CD4-positive, alpha-beta T cell (primary cell): ENCODE measurements at regions not wholly inside any gene's neighbourhood (a gene's known extent, or its start where the extent isn't known, plus 50 kb on each side); places are given as distances from the start of the nearest gene placed in this dataset.

Source experiments
- ATAC-seq: fragments of 200-7000 bp; cut with Tn5 transposase; one replicate; pipeline ENCODE4 v1.10.0; 2022; ENCODE audit warnings: mild to moderate bottlenecking; ENCODE audit not compliant: poor library complexity
- CTCF ChIA-PET: fragments of 350-600 bp; sonication (Branson Sonifier 250); formaldehyde crosslinking; loops from one replicate; lab custom pipeline; 2021; ENCODE audit warnings: antibody characterized with exemption, inconsistent platforms; lab: Charles Lee
- POLR2A ChIA-PET: fragments of 350-600 bp; sonication (Branson Sonifier 250); formaldehyde crosslinking; loops from one replicate; lab custom pipeline; 2021; ENCODE audit warnings: antibody characterized with exemption, inconsistent platforms; lab: Charles Lee
- DNase-seq, 14 experiments: peaks; one replicate each; pipeline ENCODE4 v3.0.0-alpha.2; 2013 to 2020; ENCODE audit warnings: mixed read lengths in 2 of 14
- H3K27ac ChIP-seq, 2 donors: one replicate each; pipeline versions ENCODE4 v1.5.1 to v1.7.0; 2013; ENCODE audit warnings: low read length in 2 of 2, low read depth in 1 of 2, mild to moderate bottlenecking in 1 of 2
- H3K27me3 ChIP-seq, 2 experiments: 1 replicate in 1 of 2; 2 replicates in 1 of 2; pipeline versions ENCODE4 v1.6.1 to v1.7.0; 2013; ENCODE audit warnings: low read length in 2 of 2, control low read depth in 1 of 2, mild to moderate bottlenecking in 1 of 2, moderate library complexity in 1 of 2; ENCODE audit not compliant: insufficient read depth in 2 of 2, control insufficient read depth in 1 of 2
- H3K36me3 ChIP-seq: one replicate; pipeline ENCODE4 v1.6.1; 2013; ENCODE audit warnings: low read length, control low read depth; ENCODE audit not compliant: insufficient read depth
- H3K4me1 ChIP-seq: one replicate; pipeline ENCODE4 v1.6.1; 2013; ENCODE audit warnings: low read length, control low read depth; ENCODE audit not compliant: insufficient read depth
- H3K4me3 ChIP-seq: one replicate; pipeline ENCODE4 v1.5.1; 2013; ENCODE audit warnings: mild to moderate bottlenecking, low read length, moderate library complexity
- H3K9me3 ChIP-seq, 2 experiments: 1 replicate in 1 of 2; 2 replicates in 1 of 2; pipeline versions ENCODE4 v1.6.1 to v1.7.0; 2013; ENCODE audit warnings: low read length in 2 of 2, mild to moderate bottlenecking in 2 of 2, control low read depth in 1 of 2, moderate library complexity in 1 of 2; ENCODE audit not compliant: control insufficient read depth in 1 of 2, insufficient read depth in 1 of 2
- H3K27ac Mint-ChIP-seq: one replicate; pipeline ENCODE4 v1.8.0; 2020; ENCODE audit warnings: mixed read lengths
- H3K27me3 Mint-ChIP-seq: one replicate; pipeline ENCODE4 v1.8.0; 2021; ENCODE audit warnings: mixed read lengths
- H3K36me3 Mint-ChIP-seq: one replicate; pipeline ENCODE4 v1.8.0; 2021; ENCODE audit warnings: low read depth, mixed read lengths
- H3K4me1 Mint-ChIP-seq: one replicate; pipeline ENCODE4 v1.8.0; 2021; ENCODE audit warnings: low read depth, mixed read lengths
- H3K4me3 Mint-ChIP-seq: one replicate; pipeline ENCODE4 v1.8.0; 2020; ENCODE audit warnings: mild to moderate bottlenecking, mixed read lengths
- H3K9me3 Mint-ChIP-seq: one replicate; pipeline ENCODE4 v1.8.0; 2020; ENCODE audit warnings: mixed read lengths
- CTCF ChIP-seq: fragments of 200-600 bp; IDR thresholded peaks from one replicate; pipeline ENCODE4 v1.8.0; 2022; ENCODE audit warnings: antibody characterized with exemption, mild to moderate bottlenecking
- intact Hi-C, 2 experiments: fragments of 100-400 bp; cut with DNase I in 1 of 2; cut with micrococcal nuclease in 1 of 2; formaldehyde crosslinking; loops; one replicate each; pipeline versions ENCODE4 v1.15.1 to v1.9.0; 2023 to 2025; cut with DNase I, micrococcal nuclease

GRCh38 chr1:5646486-5647149 lies 345.6 kb downstream of the NPHP4 start:
- Histone ChIP-seq H3K4me1 (peaks cover under 1% of the 10 kb centered on the region), H3K36me3 (no peaks in the 10 kb centered on the region), H3K9me3 (peaks cover 0 to 23% of the 10 kb centered on the region in 2 experiments), H3K27me3 (peaks cover 6 to 22% of the 10 kb centered on the region in 2 experiments), H3K4me3 (no peak overlapping the region), H3K27ac (no peak overlapping the region)
- Mint-ChIP-seq H3K27ac (no peak overlapping the region), H3K4me3 (no peak overlapping the region), H3K9me3 (no peaks in the 10 kb centered on the region), H3K27me3 (peaks cover 48% of the 10 kb centered on the region), H3K36me3 (no peaks in the 10 kb centered on the region), H3K4me1 (no peaks in the 10 kb centered on the region)
- DNase-seq (no peak), ATAC-seq (no peak)
- no peak for TF ChIP-seq CTCF
- intact Hi-C loops = no loop called here
- CTCF ChIA-PET = no interaction called here
- POLR2A ChIA-PET = no interaction called here

DNA sequence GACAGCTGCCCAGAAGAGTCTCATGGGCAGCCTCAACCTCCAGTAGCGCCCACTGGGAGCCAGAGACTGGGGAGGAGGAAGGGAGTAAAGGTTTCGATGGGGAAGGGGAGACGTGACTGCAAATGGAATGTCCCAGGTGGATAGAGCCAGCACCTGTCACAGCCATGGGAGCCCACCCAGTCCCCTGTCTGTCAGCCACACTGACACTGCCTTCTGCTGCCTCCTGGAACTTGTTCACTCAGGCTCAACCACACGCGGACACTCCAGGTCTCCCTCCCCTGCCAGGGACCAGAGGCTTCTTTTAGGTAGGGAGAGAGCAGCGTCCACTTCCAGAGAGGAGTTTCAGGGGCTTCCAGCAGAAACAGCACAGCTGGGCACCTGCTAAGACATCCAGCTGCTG lies 346.3 kb downstream of the NPHP4 start:
- no peak overlapping the region for H3K27ac Mint-ChIP-seq
- H3K4me3 Mint-ChIP-seq = no peak overlapping the region
- H3K36me3 Mint-ChIP-seq = no peaks in the 10 kb centered on the region
- peaks cover 48% of the 10 kb centered on the region for H3K27me3 Mint-ChIP-seq
- CTCF ChIA-PET = no interaction called here
- Histone ChIP-seq H3K9me3 (peaks cover 0 to 23% of the 10 kb centered on the region in 2 experiments), H3K27ac (no peak overlapping the region), H3K27me3 (peaks cover 2 to 21% of the 10 kb centered on the region in 2 experiments), H3K4me3 (no peak overlapping the region), H3K4me1 (no peaks in the 10 kb centered on the region), H3K36me3 (no peaks in the 10 kb centered on the region)
- H3K9me3 Mint-ChIP-seq = no peaks in the 10 kb centered on the region
- intact Hi-C loops = no loop called here
- no peaks in the 10 kb centered on the region for H3K4me1 Mint-ChIP-seq
- DNase-seq (no peak), ATAC-seq (no peak)
- no peak for TF ChIP-seq CTCF
- POLR2A ChIA-PET = no interaction called here

DNA sequence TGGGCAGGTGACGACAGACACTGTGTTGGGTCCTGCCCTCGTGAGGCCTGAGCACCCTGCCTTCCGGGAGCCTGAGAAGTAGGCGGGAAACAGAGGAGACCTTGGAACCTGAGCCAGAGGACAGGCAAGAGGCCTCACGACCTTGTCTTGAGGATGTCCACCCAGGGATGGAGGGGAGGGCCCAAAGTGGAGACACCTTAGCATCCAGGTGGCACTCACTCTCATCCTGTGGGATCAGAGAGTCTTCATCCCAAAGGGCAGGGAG lies 347.2 kb downstream of the NPHP4 start:
- Histone ChIP-seq H3K27ac (no peak overlapping the region), H3K4me3 (no peak overlapping the region), H3K9me3 (peaks cover 0 to 23% of the 10 kb centered on the region in 2 experiments), H3K36me3 (no peaks in the 10 kb centered on the region), H3K27me3 (peaks cover 6 to 12% of the 10 kb centered on the region in 2 experiments), H3K4me1 (no peaks in the 10 kb centered on the region)
- no peaks in the 10 kb centered on the region for H3K9me3 Mint-ChIP-seq
- no peak for TF ChIP-seq CTCF
- H3K27me3 Mint-ChIP-seq = peaks cover 42% of the 10 kb centered on the region
- H3K4me3 Mint-ChIP-seq = no peak overlapping the region
- ChIA-PET POLR2A (no interaction called here), CTCF (no interaction called here)
- H3K27ac Mint-ChIP-seq = no peak overlapping the region
- no peaks in the 10 kb centered on the region for H3K4me1 Mint-ChIP-seq
- intact Hi-C loops = no loop called here
- no peaks in the 10 kb centered on the region for H3K36me3 Mint-ChIP-seq
- no peak for DNase-seq
- no peak for ATAC-seq
